ENCODE measurements at regions not wholly inside any gene's neighbourhood (a gene's known extent, or its start where the extent isn't known, plus 50 kb on each side); places are given as distances from the start of the nearest gene placed in this dataset.

DNA sequence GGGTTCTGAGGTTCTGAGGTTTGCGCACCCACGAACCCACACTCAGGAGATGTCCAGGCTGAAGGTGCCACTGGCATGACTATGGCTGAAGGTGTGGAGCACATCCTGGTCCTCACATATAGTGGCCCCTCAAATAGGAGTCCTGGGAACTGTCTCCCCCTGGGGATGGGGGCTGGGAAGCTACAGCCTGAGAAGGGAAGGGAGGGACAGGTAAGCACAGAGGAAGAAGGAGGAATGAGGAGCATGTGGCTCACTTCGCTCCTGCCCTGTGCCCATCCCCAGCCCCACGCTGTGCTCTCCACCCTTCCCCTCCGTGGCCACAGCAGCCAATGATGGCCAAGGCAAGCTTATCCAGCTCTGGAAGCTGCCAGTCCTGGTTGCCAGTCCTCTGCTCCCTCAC lies 123.9 kb upstream of the LHX1 start:
- H3K4me1 Mint-ChIP-seq (ENCODE audit: low read depth, unreplicated experiment) = no peaks in the 10 kb centered on the region
- H3K4me2 ChIP-seq (ENCODE audit: low read length) = no peak overlapping the region

DNA sequence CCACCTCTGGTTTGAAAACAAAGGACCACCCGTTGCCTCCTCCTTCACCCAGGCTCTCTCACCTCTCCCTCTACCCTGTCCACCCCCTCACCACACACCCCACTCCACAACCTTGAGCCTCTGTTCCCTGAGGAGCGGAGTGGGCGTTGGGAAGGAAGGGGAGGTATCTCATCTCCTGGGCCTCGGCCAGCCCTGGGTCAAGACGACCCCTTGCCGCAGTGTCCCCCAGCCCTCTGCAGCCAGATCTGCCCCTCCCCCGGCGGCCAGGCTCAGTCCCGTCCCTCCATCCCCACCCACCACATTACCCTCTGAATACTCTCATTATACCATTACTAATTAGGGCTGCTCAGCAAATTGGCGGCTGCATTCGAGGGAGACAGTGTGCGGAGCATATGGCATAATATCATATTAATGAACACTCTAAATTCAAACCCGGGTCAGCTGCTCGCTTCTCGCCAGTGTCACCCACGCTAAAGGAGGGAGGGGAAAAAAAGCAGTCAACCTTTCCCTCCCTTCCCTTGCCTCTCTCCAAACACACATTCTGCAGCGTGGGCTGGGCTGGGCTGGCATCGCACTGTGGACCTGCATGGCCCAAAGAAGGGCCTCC lies 123.2 kb upstream of the LHX1 start:
- H3K36me3 Mint-ChIP-seq (ENCODE audit: low read depth, unreplicated experiment) = no peaks in the 10 kb centered on the region
- Histone ChIP-seq H3K36me3 (ENCODE audit: insufficient read depth, low read length) (no peaks in the 10 kb centered on the region), H3K27ac (ENCODE audit: low read depth, low read length) (no peak overlapping the region), H3K4me3 (ENCODE audit: insufficient read depth, low read depth, low read length) (no peak overlapping the region), H2AFZ (ENCODE audit: low read depth, low read length) (no peak overlapping the region), H3K9ac (ENCODE audit: low read length) (no peak overlapping the region), H3K9me3 (ENCODE audit: insufficient read depth, low read depth, low read length) (no peaks in the 10 kb centered on the region), H3K79me2 (ENCODE audit: insufficient read depth, low read length) (no peaks in the 10 kb centered on the region), H3K4me2 (ENCODE audit: low read length) (no peak overlapping the region), H4K20me1 (ENCODE audit: insufficient read depth, low read length) (no peaks in the 10 kb centered on the region), H3K27me3 (ENCODE audit: insufficient read depth, low read length) (peaks cover 52% of the 10 kb centered on the region), H3K4me1 (ENCODE audit: insufficient read depth, low read length) (no peaks in the 10 kb centered on the region)
- H3K4me1 Mint-ChIP-seq (ENCODE audit: low read depth, unreplicated experiment) = no peaks in the 10 kb centered on the region
- H3K4me3 Mint-ChIP-seq (ENCODE audit: unreplicated experiment) = no peak overlapping the region
- DNase-seq (ENCODE audit: low read depth) (no peak), FAIRE-seq (no peak)
- H3K27me3 Mint-ChIP-seq (ENCODE audit: low read depth, unreplicated experiment) = peaks cover 78% of the 10 kb centered on the region
- H3K9me3 Mint-ChIP-seq (ENCODE audit: unreplicated experiment) = peaks cover 2% of the 10 kb centered on the region
- no peak overlapping the region for H3K27ac Mint-ChIP-seq (ENCODE audit: unreplicated experiment)
- TF ChIP-seq, protein P1, sequence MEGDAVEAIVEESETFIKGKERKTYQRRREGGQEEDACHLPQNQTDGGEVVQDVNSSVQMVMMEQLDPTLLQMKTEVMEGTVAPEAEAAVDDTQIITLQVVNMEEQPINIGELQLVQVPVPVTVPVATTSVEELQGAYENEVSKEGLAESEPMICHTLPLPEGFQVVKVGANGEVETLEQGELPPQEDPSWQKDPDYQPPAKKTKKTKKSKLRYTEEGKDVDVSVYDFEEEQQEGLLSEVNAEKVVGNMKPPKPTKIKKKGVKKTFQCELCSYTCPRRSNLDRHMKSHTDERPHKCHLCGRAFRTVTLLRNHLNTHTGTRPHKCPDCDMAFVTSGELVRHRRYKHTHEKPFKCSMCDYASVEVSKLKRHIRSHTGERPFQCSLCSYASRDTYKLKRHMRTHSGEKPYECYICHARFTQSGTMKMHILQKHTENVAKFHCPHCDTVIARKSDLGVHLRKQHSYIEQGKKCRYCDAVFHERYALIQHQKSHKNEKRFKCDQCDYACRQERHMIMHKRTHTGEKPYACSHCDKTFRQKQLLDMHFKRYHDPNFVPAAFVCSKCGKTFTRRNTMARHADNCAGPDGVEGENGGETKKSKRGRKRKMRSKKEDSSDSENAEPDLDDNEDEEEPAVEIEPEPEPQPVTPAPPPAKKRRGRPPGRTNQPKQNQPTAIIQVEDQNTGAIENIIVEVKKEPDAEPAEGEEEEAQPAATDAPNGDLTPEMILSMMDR (IDR thresholded peaks at IDR 0.05; ENCODE audit: insufficient read depth, low read depth, low read length) = no peak
- no peak for TF ChIP-seq EZH2 (IDR thresholded peaks at IDR 0.05; ENCODE audit: insufficient read depth, low read length)

More for the DNA sequence above, 123.9 kb upstream of the LHX1 start:
- no peaks in the 10 kb centered on the region for H3K4me1 ChIP-seq (ENCODE audit: insufficient read depth, low read length)
- no peaks in the 10 kb centered on the region for H3K36me3 ChIP-seq (ENCODE audit: insufficient read depth, low read length)
- no peak for TF ChIP-seq EZH2 (IDR thresholded peaks at IDR 0.05; ENCODE audit: insufficient read depth, low read length)
- TF ChIP-seq, protein P1 (IDR thresholded peaks at IDR 0.05; ENCODE audit: insufficient read depth, low read depth, low read length) = no peak
- no peak overlapping the region for H3K4me3 Mint-ChIP-seq (ENCODE audit: unreplicated experiment)
- no peak overlapping the region for H3K9ac ChIP-seq (ENCODE audit: low read length)
- no peak overlapping the region for H3K27ac ChIP-seq (ENCODE audit: low read depth, low read length)
- FAIRE-seq = no peak
- H3K9me3 Mint-ChIP-seq (ENCODE audit: unreplicated experiment) = peaks cover 2% of the 10 kb centered on the region
- peaks cover 77% of the 10 kb centered on the region for H3K27me3 Mint-ChIP-seq (ENCODE audit: low read depth, unreplicated experiment)
- H3K9me3 ChIP-seq (ENCODE audit: insufficient read depth, low read depth, low read length) = no peaks in the 10 kb centered on the region
- H3K27me3 ChIP-seq (ENCODE audit: insufficient read depth, low read length) = peaks cover 57% of the 10 kb centered on the region
- no peaks in the 10 kb centered on the region for H3K79me2 ChIP-seq (ENCODE audit: insufficient read depth, low read length)
- no peak overlapping the region for H3K27ac Mint-ChIP-seq (ENCODE audit: unreplicated experiment)
- no peak overlapping the region for H3K4me3 ChIP-seq (ENCODE audit: insufficient read depth, low read depth, low read length)
- DNase-seq (ENCODE audit: low read depth) = no peak
- H3K36me3 Mint-ChIP-seq (ENCODE audit: low read depth, unreplicated experiment) = no peaks in the 10 kb centered on the region
- no peaks in the 10 kb centered on the region for H4K20me1 ChIP-seq (ENCODE audit: insufficient read depth, low read length)
- H2AFZ ChIP-seq (ENCODE audit: low read depth, low read length) = no peak overlapping the region

DNA sequence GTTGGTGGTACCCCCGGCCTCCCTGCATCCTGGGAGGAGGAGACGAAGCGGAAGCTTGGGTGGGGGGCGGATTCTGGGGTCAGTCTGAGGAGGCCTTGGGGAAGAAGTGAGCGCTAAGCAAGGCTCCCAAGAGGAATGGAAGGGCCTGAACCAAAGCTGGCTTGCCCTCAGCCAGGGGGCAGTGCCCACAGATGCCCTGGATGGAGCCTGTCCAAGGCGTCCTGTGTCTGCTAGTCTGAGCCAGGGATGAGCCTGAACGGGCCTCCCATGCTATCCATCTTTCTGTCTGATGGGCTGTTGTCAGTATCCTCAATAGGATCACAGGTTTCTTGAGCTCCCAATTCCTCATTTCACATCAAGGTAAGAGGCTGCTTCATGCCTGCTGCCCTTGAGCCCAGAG lies 122.3 kb upstream of the LHX1 start:
- FAIRE-seq (no peak), DNase-seq (ENCODE audit: low read depth) (no peak)
- no peaks in the 10 kb centered on the region for H3K36me3 Mint-ChIP-seq (ENCODE audit: low read depth, unreplicated experiment)
- Histone ChIP-seq H3K27me3 (ENCODE audit: insufficient read depth, low read length) (peaks cover 54% of the 10 kb centered on the region), H3K79me2 (ENCODE audit: insufficient read depth, low read length) (no peaks in the 10 kb centered on the region), H2AFZ (ENCODE audit: low read depth, low read length) (no peak overlapping the region), H3K4me3 (ENCODE audit: insufficient read depth, low read depth, low read length) (no peak overlapping the region), H3K9me3 (ENCODE audit: insufficient read depth, low read depth, low read length) (no peaks in the 10 kb centered on the region), H3K4me1 (ENCODE audit: insufficient read depth, low read length) (no peaks in the 10 kb centered on the region), H3K4me2 (ENCODE audit: low read length) (no peak overlapping the region), H3K36me3 (ENCODE audit: insufficient read depth, low read length) (no peaks in the 10 kb centered on the region), H4K20me1 (ENCODE audit: insufficient read depth, low read length) (no peaks in the 10 kb centered on the region), H3K27ac (ENCODE audit: low read depth, low read length) (no peak overlapping the region), H3K9ac (ENCODE audit: low read length) (no peak overlapping the region)
- no peak overlapping the region for H3K27ac Mint-ChIP-seq (ENCODE audit: unreplicated experiment)
- TF ChIP-seq, protein P1 (IDR thresholded peaks at IDR 0.05; ENCODE audit: insufficient read depth, low read depth, low read length) = no peak
- TF ChIP-seq EZH2 (IDR thresholded peaks at IDR 0.05; ENCODE audit: insufficient read depth, low read length) = no peak
- no peaks in the 10 kb centered on the region for H3K4me1 Mint-ChIP-seq (ENCODE audit: low read depth, unreplicated experiment)
- no peak overlapping the region for H3K4me3 Mint-ChIP-seq (ENCODE audit: unreplicated experiment)
- H3K27me3 Mint-ChIP-seq (ENCODE audit: low read depth, unreplicated experiment) = peaks cover 80% of the 10 kb centered on the region
- peaks cover 2% of the 10 kb centered on the region for H3K9me3 Mint-ChIP-seq (ENCODE audit: unreplicated experiment)
